Putamen (tissue), 1 donor: ENCODE measurements at regions not wholly inside any gene's neighbourhood (a gene's known extent, or its start where the extent isn't known, plus 50 kb on each side); places are given as distances from the start of the nearest gene placed in this dataset.
"Not testable (repeated sequence)": the region's sequence is repeated elsewhere in the genome, so short reads cannot be mapped to it uniquely, and the experiment has no call there.

Experiments used
- DNase-seq: peaks from one replicate; pipeline ENCODE4 v3.0.0-alpha.2; 2016; ENCODE audit warnings: low spot score

DNA sequence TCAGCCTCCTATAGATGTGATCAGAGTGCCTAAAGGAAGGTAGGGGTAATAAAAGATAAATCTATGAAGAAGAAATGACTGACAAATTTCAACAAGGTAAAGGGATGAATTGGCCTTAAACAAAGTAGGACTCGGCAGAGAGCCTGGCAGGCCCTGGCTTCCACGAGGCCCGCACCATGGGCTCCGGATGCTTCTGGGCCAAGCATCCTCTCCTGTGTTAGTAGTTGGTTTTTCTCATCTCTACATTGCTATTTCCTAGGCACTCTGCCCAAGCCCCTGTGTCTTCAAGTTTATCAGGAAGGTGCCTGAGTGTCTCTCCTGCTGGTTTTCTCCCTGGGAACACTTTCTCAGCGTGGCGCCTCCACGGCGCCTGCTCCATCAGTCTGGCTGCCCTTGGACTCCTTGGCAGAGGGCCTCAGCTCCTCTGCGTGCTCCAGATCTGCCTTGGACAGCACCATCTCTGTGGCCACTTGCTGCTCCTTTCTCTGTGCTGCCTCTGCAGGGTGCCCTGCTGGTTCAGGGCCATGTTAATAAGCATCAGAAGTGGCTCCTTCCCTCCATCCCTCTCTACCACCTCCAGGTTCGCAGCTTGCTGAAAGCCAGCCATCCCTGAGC, 413.3 kb upstream of the DPP6 start:
- no peak for DNase-seq

DNA sequence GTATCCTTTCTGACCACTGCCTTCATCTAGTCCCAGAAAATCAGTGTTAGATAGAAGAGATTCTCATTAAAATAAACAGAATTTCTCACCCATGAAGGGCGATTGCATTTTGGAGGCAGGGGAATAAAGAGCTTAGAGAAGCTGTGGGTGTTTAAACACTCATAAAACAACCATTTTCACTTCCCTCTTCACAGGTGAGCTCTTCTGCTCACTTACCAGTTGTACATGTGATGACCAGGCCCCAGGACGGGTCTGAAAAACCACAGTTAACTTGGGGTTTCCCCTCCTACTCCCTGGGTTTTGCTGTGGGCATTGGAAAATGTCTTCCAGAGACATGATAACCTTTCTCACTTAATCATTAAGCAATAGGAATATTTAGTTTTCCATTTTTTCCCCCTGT, 411.6 kb upstream of the DPP6 start:
- no peak for DNase-seq

DNA sequence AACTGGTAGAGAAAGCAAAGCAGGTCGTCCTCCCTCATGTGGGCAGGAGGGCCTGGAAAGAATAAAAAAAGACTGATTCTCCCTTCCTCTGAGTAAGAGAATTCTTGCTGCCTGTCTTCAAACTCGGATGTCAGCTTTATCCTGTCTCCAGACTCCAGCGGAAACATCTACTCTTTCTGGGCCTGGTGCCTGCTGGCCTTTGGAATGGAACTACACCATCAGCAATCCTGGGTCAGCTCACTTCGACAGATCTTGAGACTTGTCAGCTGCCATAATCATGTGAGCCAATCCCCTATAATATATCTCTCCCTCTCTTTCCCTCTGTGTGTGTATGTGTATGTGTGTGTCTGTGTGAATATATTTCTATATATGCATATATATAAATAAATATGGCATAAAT, 411.0 kb upstream of the DPP6 start:
- DNase-seq = no peak

DNA sequence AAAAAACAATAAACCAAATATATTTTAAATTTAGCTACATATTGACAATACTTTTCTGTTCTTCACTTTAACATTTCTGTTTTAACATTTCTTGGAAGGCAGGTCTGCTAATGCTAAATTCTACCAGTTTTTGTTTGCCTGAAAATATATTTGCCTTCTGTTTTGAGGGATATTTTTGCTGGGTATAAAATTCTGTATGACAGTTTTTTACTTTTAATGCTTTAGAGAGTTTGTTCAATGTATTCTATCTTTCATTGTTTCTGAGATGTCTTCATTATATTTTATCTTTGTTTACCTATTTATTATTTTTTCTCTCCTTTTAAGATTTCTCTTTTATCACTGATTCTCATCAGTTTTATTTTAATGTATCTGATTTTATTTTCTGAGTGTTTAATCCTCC, 409.2 kb upstream of the DPP6 start:
- DNase-seq = no peak

DNA sequence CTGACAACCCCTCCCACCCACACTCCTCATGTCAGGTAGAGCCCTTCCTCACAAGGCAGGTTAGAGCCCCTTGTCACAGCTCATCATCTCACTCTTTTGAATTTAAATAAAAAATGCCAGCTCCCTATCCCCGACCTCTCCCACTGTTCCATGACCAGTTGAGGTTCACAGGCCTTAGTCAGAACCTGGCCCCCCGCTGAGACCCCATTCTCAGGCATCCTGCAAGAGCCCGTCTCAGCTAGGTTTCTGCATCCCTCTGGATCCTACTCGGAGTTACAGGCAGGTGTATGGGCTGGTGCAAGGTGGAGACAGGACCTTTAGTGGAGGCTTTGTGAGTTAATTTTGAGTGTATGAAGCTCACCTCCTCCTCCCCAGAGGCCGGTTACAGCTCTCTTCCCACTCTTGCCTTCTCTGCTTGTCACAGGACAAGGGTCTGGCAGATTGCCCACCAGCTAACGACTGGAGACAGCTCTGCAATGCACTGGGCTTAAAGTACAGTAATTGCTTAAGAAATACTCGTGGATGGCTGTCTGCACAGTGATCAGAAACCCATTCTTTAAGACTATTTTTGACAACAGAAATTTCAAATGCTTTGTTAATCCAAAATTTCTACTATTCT, 394.9 kb upstream of the DPP6 start:
- DNase-seq = no peak

DNA sequence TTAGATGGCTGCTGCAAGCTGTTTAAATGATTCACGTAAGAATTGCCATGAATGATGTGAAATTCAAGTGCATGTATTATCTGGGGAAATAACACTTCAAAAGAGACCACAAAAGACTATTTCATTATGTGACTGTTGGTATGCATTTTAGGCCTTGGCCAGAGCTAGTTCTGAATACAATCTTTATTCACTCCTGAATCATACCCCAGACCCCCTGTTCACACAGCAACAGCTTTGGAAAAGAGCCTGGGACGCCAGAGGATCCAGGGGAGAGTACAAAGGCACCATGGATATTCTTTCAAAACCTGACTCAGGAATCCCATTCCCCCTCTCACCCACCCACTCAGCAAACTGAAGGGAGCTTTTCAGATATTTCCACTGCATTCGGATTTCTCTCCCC, 377.1 kb upstream of the DPP6 start:
- DNase-seq = no peak

DNA sequence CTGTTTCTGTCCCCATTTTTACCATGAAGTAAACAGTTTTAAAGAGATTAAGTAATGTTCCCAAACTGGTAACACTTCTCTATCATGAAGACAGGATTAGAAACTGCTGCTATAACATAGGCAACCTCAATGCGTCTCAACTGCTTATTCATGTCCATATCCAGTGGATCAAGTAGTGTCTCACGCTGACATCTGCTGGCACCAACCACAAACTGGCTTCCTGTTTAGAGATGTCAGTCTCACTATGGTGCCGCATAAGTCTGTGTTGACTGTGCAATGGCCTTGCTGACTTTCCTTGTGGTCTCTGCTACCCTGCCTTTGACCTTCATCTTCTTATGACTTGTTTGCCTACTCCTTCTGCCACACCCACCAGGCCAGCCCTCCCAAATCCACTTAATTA, 369.6 kb upstream of the DPP6 start:
- no peak for DNase-seq

DNA sequence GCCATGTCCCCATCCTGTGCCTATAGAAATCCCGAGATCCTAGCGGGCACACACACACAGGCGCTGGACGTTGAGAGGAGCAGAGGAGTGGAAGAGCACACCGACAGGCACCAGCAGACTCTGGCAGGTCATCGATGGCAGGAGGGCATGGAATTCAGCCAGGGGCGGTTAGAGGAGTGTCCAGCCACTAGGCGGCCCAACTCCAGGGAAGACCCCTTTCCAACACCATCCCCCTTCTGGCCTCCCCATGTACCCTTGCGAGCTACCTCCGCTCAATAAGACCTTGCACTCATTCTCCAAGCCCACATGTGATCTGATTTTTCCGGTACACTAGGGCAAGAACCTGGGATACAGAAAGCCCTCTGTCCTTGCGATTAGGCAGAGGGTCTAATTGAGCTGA, 356.0 kb upstream of the DPP6 start:
- no peak for DNase-seq

DNA sequence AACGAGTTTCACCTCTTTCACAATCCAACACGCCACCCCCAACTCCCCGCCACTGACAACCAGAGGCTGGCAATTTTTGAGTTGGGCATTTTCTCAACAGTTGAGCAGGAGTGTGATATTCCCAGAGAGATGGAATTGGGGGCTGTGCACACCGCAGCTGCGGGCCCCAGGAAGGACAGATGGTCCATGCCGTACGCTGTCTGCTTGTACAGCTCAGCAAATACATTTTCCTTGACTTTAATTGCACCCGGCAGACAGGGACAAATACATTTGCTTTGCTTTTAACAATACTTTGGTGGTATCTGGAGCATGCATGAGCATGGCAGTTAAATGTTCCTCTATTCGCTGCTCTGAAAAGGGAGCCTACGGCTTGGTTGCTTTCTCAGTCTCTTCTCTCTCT, 354.2 kb upstream of the DPP6 start:
- DNase-seq = no peak

DNA sequence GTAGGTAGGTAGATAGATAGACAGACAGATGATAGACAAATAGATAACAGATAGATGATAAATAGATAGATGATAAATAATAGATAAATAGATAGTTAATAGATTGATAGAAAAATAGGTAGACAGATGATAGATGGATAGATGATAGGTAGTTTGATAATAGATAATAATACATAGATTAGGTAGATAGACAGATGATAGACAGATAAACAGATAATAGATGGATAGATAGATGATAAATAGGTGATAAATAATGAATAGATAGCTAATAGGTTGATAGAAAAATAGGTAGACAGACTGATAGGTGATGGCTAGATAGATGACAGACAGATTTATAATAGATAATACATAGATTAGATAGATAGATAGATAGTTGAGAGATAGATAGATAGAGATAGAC, 350.5 kb upstream of the DPP6 start:
- DNase-seq = no peak

DNA sequence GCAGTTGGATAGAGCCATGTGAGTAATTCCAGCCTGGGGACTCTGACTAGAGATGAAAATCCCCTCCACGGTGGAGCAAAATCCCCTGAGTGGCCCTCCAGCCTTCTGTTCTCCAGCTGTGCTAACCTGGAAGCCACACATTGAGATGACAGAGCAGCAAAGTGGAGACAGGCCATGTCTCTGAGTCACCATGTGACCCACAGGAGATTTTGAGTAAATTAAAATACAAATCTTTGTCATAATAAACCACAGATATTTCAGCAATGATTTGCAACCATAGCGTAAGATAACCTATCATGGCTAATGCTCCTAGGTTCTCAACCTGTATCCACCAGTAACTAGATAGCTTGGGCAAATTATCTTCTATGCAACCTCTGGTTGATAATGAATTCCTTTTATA, 328.3 kb upstream of the DPP6 start:
- not testable (repeated sequence) for DNase-seq

DNA sequence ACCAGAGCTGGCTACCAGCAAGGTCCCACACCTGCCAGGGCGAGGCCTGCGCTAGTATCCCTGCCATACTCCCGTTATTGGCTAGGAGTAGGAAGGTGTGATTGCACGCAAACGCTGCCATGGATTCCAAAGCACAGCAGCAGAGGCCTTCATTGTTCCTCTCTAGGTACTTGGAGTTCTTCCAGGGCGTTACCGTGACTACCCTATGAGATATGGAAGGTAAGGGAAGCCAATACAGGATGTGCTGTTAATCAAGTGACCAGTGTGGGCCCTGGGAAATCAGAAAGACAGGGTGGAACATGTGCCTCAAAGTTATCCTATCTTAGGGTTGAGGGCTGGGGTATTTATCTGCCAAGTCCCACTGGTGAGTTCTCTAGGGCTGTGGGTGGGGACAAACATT, 320.7 kb upstream of the DPP6 start:
- not testable (repeated sequence) for DNase-seq

DNA sequence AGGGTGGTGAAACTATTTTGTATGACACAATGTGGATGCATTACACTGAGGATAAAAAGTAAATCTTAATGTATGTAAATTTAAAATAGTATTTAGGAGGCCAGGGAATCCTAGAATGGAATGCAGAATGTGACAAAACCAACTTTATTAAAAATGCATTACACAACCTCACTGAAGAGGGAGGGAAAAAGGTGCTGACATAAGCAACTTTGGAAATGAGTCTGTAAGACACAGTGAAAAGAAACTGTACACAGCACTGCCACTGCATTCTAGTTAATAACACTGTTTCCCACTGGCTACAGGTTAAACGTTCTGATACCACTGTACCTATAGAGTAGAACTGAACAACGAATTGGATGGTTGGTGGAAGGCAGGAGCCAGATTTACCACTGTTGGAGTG, 308.8 kb upstream of the DPP6 start:
- not testable (repeated sequence) for DNase-seq

DNA sequence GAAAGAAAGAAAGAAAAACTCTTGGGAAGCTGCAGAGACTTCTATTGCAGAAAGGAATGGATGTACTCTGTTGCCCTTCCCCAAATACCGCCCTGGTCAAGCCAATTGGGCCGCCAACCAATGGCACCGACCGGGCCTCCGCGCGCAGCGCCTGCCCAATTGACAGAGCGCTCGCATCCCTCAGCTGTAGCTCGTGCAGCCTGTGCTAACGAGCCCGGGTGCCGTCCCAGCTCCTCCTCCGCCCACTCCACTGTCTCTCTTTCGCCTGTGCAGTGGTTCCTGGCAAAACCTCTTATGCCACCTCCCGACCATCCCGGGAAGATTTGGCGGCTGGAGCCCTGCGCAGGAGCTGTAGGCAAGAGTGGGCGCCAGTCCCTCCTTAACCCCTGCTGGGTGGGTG, 304.2 kb upstream of the DPP6 start:
- not testable (repeated sequence) for DNase-seq

DNA sequence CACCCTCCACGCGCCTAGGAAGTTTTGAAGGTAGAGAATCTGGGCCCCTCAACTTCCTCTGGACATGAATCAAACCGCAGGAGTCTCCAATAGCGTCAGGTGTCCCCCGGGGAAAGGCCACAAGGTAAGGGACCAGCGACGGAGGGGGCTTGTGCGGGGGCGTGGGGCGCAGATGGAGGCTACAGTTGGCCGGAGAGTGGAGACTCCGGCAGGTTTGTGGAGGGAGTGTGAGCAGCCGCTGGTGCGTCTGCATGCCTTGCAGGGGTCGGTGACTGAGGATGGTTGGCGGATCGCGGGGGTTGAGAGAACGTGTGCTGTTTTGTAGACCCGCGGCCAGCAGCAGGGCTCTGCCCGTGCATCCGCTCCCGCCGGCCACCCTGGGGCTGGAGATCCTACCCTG, 303.3 kb upstream of the DPP6 start:
- DNase-seq = not testable (repeated sequence)

DNA sequence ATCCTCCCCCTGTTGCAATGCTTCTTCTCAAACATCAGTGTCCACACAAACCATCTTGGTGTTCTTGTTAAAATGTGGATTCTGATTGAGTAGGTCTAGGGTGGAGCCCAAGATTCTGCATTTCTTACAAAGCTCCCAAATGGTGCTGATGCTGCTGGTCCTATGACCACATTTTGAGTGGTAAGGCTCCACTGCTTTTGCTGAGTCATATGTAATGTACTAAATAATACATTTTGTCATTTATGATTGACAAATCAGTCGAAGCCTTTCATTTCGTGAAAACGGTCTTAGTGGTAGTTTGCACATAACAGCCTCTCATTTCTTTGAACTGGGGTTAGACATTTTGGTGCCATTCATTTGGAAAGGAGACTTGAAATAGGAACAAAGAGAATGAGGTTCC, 286.3 kb upstream of the DPP6 start:
- not testable (repeated sequence) for DNase-seq

DNA sequence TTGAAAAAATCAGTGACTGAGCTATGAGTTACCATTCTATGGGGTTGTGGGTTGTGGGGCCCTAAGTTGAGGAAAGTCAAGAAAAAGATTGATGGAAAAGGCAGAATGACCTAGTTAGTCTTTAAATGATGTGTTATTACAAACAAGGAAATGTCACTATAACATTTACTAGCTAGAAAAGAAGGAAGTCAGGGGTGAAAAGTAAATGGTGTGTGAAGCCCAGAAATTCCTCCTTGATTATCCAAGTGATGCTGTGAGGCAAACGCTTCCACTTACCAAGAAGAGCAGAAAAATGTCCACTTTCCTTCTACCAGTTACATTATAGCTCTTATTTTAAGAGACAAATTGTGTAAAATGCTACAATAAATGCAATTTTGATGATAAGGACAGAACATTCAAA, 285.3 kb upstream of the DPP6 start:
- DNase-seq = not testable (repeated sequence)

DNA sequence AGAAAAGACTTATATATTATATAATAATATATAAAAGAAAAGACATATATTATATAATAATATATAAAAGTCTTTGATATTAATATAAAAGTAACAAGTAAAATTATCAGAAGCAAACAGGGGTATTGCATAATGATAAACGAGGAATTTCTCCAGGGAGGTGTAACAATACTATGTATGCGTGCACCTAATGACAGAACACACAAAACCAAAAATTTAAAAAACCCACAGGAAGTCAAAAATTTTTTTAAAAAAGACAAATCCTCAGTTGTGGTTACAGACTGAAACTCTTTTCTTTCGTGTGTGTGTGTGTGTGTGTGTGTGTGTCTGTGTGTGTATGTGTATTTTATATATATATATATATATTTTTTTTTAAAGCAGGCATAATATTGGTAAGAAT, 279.2 kb upstream of the DPP6 start:
- DNase-seq = no peak

DNA sequence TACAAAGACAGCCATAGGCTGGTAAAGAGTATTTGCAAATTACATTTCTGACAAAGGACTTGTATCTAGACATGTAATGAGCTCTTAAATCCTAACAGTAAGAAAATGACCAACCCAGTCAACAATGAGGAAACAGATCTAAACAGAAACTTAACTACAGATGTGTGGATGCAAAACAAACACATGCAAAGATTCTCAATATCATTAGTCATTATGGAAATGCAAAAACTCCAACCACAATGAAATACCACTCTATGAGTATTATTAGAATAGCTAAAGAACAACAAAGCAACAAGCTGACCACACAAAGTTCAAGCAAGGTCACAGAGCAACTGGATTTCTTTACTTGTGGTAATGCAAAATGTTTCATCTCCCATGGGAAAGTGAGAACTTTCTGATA, 275.3 kb upstream of the DPP6 start:
- DNase-seq = not testable (repeated sequence)

DNA sequence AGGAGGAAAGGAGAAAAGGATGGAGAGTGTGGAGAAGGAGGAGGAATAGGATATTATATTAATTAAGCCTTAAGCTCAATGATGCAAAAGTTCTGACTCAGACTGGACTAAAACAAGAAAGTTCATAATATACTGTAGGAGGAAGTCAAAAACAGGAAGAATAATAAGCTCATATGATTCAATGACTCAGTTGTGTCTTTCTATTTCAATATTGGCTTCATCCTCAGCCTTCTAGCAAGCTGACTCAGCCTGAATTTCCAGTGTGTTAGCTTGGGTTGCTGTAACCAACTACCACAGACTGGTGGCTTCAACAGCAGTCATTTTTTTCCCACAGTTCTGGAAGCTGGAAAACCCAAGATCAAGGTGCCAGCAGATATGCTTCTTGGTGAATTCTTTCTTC, 254.8 kb upstream of the DPP6 start:
- not testable (repeated sequence) for DNase-seq

DNA sequence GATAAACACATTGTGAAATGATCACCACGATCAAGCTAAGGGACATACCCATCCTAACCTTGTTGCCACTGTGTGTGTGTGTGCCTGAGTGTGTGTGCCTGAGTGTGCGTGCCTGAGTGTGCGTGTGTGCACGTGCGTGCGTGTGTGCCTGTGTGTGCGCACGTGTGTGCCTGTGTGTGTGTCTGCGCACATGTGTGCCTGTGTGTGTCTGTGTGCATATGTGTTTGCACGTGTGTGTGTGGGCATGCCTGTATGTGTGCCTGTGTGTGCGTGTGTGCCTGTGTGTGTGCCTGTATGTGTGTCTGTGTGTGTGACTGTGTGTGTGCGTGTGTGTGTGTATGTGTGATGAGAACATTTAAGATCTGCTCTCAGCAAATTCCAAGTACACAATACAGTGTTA, 244.1 kb upstream of the DPP6 start:
- no peak for DNase-seq

DNA sequence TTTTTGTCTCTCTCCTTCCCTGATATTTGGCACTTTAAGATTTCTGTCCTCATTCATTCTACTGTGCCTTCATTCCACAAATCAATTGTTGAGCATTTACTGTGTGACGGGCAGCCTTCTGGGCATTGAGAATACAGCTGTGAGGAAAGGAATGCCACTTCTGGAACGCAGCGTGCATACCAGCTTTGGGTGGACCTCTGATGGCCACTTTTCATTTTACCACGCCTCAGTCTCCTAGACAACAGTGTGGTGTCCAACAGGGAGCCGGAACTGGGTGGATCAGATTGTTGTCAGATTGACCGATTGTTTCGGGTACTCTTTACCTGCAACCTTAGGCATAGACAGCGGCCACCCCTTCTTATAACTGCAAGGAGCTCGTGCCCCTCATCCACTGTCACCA, 222.7 kb upstream of the DPP6 start:
- DNase-seq = no peak

DNA sequence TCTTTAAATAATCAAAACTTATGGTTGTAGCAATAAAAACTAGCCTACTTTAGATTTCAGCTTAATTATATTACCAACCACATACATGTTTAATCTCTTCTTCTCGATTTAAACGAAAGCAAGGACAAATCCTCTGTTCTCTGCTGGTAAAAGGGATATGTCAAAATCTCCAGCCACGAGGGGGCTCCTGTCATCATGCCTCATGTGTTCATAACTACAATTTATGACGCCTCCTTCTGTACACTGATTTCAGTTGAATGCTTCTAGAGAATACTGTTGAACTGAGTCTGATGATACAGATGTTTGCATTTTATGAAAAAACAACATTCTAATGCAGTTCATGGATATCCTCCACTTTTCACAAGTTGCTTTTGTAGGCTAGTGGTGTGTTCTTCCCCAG, 220.0 kb upstream of the DPP6 start:
- DNase-seq = no peak

DNA sequence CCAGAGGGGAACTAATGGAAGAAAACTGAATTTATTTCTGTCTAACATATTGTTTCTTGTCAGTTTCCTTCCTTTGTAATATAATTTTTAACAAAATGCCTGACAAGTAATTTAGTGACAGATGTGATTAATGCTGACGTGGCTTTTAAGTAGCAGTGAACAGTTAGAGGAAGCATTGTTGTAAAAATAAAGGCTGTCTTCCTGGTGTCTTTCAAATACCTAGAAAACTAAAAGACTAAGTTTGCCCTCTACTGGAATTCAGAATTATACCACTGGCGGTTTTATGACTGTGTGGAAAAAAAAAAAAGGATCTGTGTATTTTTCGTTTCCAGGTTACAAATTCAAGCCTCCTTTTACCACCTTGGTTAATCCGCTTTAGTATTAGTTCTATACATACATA, 217.1 kb upstream of the DPP6 start:
- peak; percentile 7 for DNase-seq
